ENCODE measurements at regions not wholly inside any gene's neighbourhood (a gene's known extent, or its start where the extent isn't known, plus 50 kb on each side); places are given as distances from the start of the nearest gene placed in this dataset.
"Not testable (repeated sequence)": the region's sequence is repeated elsewhere in the genome, so short reads cannot be mapped to it uniquely, and the experiment has no call there.

DNA sequence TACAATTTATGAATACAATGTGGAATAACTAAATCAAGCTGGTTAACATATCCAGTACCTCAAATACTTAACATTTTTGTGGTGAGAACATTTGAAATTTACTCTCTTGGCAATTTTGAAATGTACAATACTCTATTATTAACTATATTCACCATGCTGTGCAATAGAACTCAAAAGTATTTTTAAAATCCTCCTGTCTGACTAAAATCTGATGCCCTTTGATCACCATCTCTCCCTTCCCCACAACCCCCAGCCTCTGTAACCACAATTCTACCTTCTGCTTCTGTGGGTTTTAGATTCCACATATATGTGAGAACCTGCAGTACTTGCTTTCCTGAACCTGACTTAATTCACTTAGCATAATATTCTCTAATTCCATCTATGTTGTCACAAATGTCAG lies 71.6 kb upstream of the ALOX12 start:
- no peak overlapping the region for H3K4me3 ChIP-seq (ENCODE audit: low read depth, low read length)
- TF ChIP-seq, protein P1, sequence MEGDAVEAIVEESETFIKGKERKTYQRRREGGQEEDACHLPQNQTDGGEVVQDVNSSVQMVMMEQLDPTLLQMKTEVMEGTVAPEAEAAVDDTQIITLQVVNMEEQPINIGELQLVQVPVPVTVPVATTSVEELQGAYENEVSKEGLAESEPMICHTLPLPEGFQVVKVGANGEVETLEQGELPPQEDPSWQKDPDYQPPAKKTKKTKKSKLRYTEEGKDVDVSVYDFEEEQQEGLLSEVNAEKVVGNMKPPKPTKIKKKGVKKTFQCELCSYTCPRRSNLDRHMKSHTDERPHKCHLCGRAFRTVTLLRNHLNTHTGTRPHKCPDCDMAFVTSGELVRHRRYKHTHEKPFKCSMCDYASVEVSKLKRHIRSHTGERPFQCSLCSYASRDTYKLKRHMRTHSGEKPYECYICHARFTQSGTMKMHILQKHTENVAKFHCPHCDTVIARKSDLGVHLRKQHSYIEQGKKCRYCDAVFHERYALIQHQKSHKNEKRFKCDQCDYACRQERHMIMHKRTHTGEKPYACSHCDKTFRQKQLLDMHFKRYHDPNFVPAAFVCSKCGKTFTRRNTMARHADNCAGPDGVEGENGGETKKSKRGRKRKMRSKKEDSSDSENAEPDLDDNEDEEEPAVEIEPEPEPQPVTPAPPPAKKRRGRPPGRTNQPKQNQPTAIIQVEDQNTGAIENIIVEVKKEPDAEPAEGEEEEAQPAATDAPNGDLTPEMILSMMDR (IDR thresholded peaks at IDR 0.05; ENCODE audit: low read depth, low read length, missing control alignments), result no peak
- DNase-seq (ENCODE audit: low read depth), result no peak

DNA sequence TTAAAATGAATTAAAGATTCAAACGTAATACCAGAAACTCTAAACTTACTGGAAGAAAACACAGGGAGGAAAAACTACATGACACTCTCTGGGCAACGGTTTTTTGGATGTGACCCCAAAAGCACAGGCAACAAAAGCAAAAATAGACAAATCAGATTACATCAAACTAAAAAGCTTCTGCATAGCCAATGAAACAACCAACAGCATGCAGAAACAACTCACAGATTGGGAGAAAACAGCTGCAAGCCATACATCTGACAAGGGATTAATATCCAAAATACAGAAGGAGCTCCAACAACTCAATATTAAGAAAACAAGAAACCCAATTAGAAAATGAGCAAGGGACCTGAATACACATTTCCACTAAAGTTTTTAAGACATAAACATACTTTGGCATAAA lies 69.2 kb upstream of the ALOX12 start:
- DNase-seq (ENCODE audit: low read depth), result no peak
- TF ChIP-seq, protein P1 (IDR thresholded peaks at IDR 0.05; ENCODE audit: low read depth, low read length, missing control alignments), result no peak

DNA sequence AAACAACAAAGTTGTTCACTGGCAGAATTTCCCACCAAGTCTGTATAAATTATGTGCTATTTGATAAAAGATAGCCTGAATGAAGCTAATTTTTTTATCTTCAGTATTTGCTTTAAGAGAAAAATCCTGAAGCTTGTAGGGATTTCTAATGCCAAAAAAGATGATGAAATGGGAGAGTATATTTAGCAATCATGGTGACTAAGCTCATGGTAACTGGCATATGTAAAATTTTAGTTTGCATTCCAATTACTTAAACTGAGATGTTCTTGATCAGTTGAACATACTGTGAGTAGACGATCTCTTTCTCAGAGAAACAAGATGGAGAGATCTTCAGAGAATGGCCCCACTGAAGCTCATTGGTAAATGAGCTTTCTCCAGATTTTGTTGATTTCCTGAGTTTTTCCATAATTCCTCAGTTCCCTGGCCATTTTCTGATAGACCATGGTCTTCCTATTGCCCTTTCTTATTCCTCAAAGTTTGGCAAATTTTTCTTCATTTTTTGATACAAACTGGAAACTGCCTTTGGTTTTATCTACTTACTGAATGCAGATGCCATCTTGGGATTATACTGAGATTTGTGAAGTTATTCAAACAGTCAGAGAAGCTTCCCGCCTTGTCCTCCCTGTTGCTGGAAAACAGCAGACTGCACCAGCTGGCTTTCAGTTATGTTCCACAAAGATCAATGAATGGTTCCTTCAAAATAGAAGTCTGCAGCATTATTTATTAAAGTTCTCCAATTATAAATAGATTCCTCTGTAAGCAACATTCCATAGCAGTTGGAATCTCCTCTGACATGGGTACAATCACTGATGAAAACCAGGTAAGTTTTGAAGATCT lies 68.3 kb upstream of the ALOX12 start:
- TF ChIP-seq, protein P1 (IDR thresholded peaks at IDR 0.05; ENCODE audit: low read depth, low read length, missing control alignments), result no peak
- no peak overlapping the region for H3K4me3 ChIP-seq (ENCODE audit: low read depth, low read length)
- no peak for DNase-seq (ENCODE audit: low read depth)

More for the DNA sequence above, 69.2 kb upstream of the ALOX12 start:
- no peak overlapping the region for H3K4me3 ChIP-seq (ENCODE audit: low read depth, low read length)

DNA sequence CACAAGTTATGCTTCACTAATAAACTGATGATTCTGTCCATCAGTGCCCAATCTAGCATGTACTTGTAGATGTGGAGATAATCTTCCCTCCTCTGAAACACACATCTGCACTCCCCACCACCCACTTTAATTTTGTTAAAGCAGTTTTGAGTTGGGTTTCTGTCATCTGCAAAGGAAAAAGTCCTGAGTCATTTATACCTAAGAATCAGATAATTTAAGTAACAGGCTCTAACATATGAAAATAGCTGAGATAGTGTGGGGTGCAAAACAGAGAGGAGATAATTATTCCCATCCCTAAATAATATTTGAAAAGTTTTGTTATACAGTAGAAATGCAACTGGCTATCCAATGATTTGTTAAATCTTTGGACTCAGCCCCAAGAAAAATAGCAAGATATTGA lies 67.7 kb upstream of the ALOX12 start:
- no peak overlapping the region for H3K4me3 ChIP-seq (ENCODE audit: low read depth, low read length)
- DNase-seq (ENCODE audit: low read depth), result no peak
- TF ChIP-seq, protein P1 (IDR thresholded peaks at IDR 0.05; ENCODE audit: low read depth, low read length, missing control alignments), result no peak

DNA sequence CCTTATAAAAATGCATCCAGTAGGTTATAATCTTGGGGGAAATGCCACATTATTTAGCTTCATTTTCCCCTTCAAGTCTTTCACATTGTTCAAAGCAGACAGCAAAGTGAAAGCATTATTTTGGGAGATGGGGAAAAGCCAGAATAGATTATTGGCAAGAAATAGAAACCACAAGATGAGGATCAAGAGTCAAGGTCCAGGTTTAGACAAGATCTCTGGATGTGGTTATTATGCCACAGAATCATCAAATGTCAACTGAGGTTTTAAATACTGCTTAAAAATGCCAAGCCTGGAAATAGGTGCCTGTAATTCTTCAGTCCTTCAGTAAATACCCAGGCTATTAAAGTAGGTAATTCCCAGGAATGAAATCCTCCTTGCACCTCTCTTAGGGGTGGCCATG lies 65.1 kb upstream of the ALOX12 start:
- DNase-seq (ENCODE audit: low read depth), result no peak
- H3K4me3 ChIP-seq (ENCODE audit: low read depth, low read length), result no peak overlapping the region
- TF ChIP-seq, protein P1 (IDR thresholded peaks at IDR 0.05; ENCODE audit: low read depth, low read length, missing control alignments), result no peak

DNA sequence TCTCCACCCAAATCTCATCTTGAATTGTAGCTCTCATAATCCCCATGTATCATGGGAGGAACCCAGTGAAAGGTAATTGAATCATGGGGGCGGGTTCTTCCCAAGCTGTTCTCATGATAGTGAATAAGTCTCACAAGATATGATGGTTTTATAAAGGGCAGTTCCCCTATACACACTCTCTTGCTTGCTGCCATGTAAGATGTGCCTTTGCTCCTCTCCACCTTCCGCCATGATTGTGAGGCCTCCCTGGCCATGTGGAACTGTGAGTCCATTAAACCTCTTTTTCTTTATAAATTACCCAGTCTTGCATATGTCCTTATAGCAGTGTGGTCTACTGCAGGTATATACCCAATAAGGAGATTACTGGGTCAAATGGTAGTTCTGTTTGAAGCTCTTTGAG lies 61.3 kb upstream of the ALOX12 start:
- H3K4me3 ChIP-seq (ENCODE audit: low read depth, low read length); DNase-seq (ENCODE audit: low read depth): not testable (repeated sequence)

DNA sequence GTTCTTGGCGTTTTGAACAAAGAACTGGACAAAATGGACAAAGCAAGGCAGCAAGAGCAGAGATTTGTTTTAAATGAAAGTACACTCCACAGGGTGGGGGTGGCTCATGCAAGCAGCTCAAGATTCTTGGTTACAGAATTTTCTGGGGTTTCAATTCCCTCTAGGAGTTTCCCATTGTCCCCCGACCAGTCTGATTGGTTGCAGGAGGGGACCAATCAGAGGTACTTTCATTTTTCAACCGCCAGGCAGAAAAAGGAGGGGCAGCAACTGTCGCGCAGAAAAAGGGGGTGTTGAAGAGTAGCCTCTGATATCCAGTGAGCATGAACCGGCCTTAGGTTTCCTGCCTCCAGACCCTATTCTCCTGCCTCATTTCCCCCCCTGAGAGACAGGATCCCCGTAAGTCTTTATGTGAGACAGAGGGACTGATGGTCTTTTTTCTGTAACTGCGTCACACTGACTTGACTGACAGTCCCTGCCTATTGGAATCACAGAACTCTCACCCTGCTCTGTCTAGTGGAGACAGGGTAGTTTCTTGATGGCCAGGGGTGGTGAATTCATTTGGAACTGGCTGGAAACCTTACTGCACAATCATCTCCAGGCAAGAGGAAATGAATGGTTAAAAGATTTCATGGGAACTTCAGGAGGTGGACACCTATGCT lies 59.4 kb upstream of the ALOX12 start:
- no peak overlapping the region for H3K4me3 ChIP-seq (ENCODE audit: low read depth, low read length)
- no peak for DNase-seq (ENCODE audit: low read depth)
- TF ChIP-seq, protein P1 (IDR thresholded peaks at IDR 0.05; ENCODE audit: low read depth, low read length, missing control alignments), result no peak

Measured in GM12864 (cell line).